Astrocyte of the spinal cord (primary cell): ENCODE measurements at regions not wholly inside any gene's neighbourhood (a gene's known extent, or its start where the extent isn't known, plus 50 kb on each side); places are given as distances from the start of the nearest gene placed in this dataset.

Source experiments
- DNase-seq: peaks from one replicate; pipeline ENCODE4 v3.0.0; 2011; ENCODE audit warnings: low read depth, low spot score
- H3K4me3 ChIP-seq: 2 replicates; pipeline ENCODE4 v1.5.1; 2011; ENCODE audit warnings: low read depth, mild to moderate bottlenecking, low read length, moderate library complexity
- CTCF ChIP-seq: IDR thresholded peaks from 2 replicates; pipeline ENCODE4 v1.5.1; 2012; ENCODE audit warnings: low read depth, mild to moderate bottlenecking, low read length, inconsistent platforms
- in situ Hi-C: cut with HindIII; loops from 2 replicates; pipeline ENCODE4 v1.10.0; 2017; ENCODE audit warnings: low sequenced_read_pairs

DNA sequence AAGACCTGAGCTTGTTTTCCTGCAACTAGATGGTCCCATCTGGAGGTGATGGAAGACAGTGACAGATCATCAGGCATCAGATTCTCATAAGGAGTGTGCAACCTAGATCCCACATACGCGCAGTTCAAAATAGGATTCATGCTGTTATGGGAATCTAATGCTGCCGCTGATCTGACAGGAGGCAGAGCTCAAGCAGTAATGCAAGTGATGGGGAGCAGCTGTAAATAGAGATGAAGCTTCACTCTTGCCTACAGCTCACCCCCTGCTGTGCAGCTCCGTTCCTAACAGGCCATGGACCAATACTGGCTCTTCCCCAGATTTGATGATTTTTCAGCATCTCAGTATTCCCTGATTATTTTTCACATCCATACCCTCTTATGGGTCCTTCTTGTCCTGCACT, 208.4 kb upstream of the RXFP2 start:
- H3K4me3 ChIP-seq = no peak overlapping the region
- DNase-seq = no peak
- TF ChIP-seq CTCF = no peak
- in situ Hi-C loops = no loop called here

DNA sequence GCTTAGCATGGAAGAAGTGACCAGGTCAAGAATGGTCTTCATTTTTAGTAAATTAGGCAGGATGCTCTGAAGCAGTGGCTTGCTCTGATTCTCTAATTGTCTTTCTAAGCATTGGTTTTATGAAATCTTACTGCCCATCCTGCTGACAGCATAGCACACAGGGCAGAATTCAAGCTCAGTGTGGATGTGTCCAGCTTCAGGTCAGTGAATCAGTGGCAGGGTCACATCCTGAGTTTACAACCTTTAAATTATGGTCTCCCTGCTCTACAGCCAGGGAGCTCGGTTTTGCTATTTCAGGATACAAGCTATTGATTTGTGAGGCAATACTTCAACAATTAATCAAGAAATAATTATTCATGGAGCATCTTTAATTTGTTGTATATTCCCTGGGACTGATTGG, 202.3 kb upstream of the RXFP2 start:
- H3K4me3 ChIP-seq = no peak overlapping the region
- TF ChIP-seq CTCF = no peak
- DNase-seq = no peak
- in situ Hi-C loops = no loop called here

DNA sequence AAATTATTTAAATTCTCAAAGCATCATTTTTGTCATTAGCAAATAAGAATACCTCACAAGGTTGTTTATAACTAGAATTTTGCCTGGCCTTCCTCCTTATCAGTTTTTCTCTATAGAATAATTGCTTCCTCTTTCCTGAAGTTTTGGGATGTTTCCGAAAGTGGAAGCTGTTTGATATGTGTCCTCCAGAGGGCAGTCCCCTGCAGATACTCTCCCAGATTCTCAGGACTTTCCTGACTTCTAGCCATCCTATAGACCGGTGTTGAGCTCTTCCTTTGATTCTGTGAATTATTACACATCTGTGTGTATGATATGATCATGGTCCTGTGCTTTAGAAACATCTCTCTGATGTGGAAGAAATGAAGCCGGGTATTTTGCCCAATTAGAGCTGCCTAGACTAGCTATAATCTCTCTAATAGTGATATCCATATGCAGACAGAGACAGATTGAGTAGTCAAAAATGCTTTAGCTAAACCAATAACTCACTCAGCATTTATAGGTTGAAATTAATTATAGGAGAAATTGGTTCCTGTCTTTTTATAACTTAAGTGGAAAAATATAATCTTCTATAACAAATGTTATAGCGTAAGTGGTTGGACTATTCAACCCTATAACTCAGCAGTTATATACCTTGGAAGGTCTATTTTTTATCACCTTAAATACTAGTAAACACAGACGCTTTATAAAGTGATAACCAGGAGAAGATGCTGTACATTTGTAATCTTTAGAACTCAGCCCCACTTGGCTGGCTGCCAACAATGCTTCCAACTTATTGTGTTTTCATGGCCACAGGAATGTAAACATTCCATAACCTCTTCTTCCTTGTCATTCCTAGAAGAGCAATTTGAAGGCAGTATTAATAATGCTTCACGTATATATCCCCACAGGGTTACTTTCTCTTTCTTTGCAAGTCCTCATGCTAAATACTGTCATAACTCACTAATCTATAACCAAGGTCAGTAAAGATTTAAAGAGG, 201.0 kb upstream of the RXFP2 start:
- no peak overlapping the region for H3K4me3 ChIP-seq
- DNase-seq = peak; percentile 42
- peak; percentile 73 for TF ChIP-seq CTCF
- in situ Hi-C loops = no loop called here

GRCh38 chr13:31540281-31540680, 199.0 kb upstream of the RXFP2 start:
- DNase-seq = no peak
- in situ Hi-C loops = no loop called here
- no peak for TF ChIP-seq CTCF
- H3K4me3 ChIP-seq = no peak overlapping the region

DNA sequence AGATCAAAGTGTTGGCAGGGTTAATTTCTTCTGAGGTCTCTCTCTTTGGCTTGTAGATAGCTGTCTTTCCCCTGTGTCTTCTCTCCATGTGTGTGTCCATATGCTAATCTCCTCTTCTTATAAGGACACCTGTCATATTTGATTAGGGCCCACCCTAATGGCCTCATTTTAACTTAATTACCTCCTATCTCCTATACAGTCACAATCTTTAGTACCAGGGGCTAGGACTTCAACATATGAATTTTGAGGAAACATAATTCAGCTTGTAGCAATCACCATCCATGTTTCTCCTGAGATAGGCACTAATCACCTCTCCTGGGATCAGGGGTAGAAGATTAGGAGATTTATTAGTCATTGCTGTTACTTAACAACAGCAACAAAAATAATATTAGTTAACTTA, 196.1 kb upstream of the RXFP2 start:
- no peak for DNase-seq
- no peak overlapping the region for H3K4me3 ChIP-seq
- in situ Hi-C loops = no loop called here
- TF ChIP-seq CTCF = no peak

- in situ Hi-C loops = no loop called here
- DNase-seq = peak; percentile 12
- no peak overlapping the region for H3K4me3 ChIP-seq
- TF ChIP-seq CTCF = no peak
Measured at GRCh38 chr13:31545616-31546015, 193.7 kb upstream of the RXFP2 start.
